Hippocampal formation (tissue), 2 donors: ENCODE measurements at regions not wholly inside any gene's neighbourhood (a gene's known extent, or its start where the extent isn't known, plus 50 kb on each side); places are given as distances from the start of the nearest gene placed in this dataset.
"Not testable (repeated sequence)": the region's sequence is repeated elsewhere in the genome, so short reads cannot be mapped to it uniquely, and the experiment has no call there.

Experiments
- DNase-seq, 2 donors: peaks; one replicate each; lab custom pipeline; 2025; lab: John Stamatoyannopoulos, UW

- DNase-seq, result no peak
These were observed 109.9 kb downstream of the UTRN start for GRCh38 chr6:144395014-144395413.

- no peak for DNase-seq
These were observed 110.7 kb downstream of the UTRN start for GRCh38 chr6:144395826-144396225.

- no peak for DNase-seq
These were observed 112.0 kb downstream of the UTRN start for GRCh38 chr6:144397141-144397540.

- no peak for DNase-seq
These were observed 115.2 kb downstream of the UTRN start for GRCh38 chr6:144400321-144400720.

GRCh38 chr6:144401736-144402733 lies 116.9 kb downstream of the UTRN start:
- no peak for DNase-seq

- DNase-seq, result no peak
These were observed 117.6 kb downstream of the UTRN start for GRCh38 chr6:144402750-144403149.

GRCh38 chr6:144405163-144405562 lies 120.0 kb downstream of the UTRN start:
- DNase-seq, result no peak

GRCh38 chr6:144406796-144407195 lies 121.7 kb downstream of the UTRN start:
- no peak for DNase-seq

- DNase-seq, result no peak
These were observed 123.0 kb downstream of the UTRN start for GRCh38 chr6:144408161-144408560.

- no peak for DNase-seq
These were observed 124.9 kb downstream of the UTRN start for GRCh38 chr6:144410059-144410458.

- not testable (repeated sequence) for DNase-seq
These were observed 125.4 kb downstream of the UTRN start for GRCh38 chr6:144410574-144410973.

GRCh38 chr6:144411531-144412165 lies 126.5 kb downstream of the UTRN start:
- DNase-seq, result no peak

- no peak for DNase-seq
These were observed 128.3 kb downstream of the UTRN start for GRCh38 chr6:144413418-144413817.

- DNase-seq, result no peak
These were observed 129.9 kb downstream of the UTRN start for GRCh38 chr6:144415014-144415413.

- DNase-seq, result no peak
These were observed 130.7 kb downstream of the UTRN start for GRCh38 chr6:144415835-144416237.

- no peak for DNase-seq
These were observed 131.1 kb downstream of the UTRN start for GRCh38 chr6:144416244-144416643.

- DNase-seq, result no peak
These were observed 131.6 kb downstream of the UTRN start for GRCh38 chr6:144416773-144417172.

- no peak for DNase-seq
These were observed 132.5 kb downstream of the UTRN start for GRCh38 chr6:144417681-144418080.

GRCh38 chr6:144418959-144419545 lies 133.9 kb downstream of the UTRN start:
- no peak for DNase-seq

- DNase-seq, result no peak
These were observed 138.0 kb downstream of the UTRN start for GRCh38 chr6:144423167-144423566.

GRCh38 chr6:144429753-144430152 lies 144.6 kb downstream of the UTRN start:
- no peak for DNase-seq

- DNase-seq, result not testable (repeated sequence)
These were observed 148.3 kb downstream of the UTRN start for GRCh38 chr6:144433446-144433845.
